GM21360 (cell line): ENCODE measurements at regions not wholly inside any gene's neighbourhood (a gene's known extent, or its start where the extent isn't known, plus 50 kb on each side); places are given as distances from the start of the nearest gene placed in this dataset.

Source experiments
- ATAC-seq: cut with Tn5 transposase; IDR thresholded peaks from one replicate; pipeline ENCODE4 v1.9.1; 2021; ENCODE audit warnings: mild to moderate bottlenecking, moderate library complexity; ENCODE audit not compliant: unreplicated experiment

- ATAC-seq: no peak
These were observed 475.6 kb upstream of the CWC22 start for GRCh38 chr2:180482696-180483095.

GRCh38 chr2:180481998-180482397, 474.9 kb upstream of the CWC22 start:
- no peak for ATAC-seq

DNA sequence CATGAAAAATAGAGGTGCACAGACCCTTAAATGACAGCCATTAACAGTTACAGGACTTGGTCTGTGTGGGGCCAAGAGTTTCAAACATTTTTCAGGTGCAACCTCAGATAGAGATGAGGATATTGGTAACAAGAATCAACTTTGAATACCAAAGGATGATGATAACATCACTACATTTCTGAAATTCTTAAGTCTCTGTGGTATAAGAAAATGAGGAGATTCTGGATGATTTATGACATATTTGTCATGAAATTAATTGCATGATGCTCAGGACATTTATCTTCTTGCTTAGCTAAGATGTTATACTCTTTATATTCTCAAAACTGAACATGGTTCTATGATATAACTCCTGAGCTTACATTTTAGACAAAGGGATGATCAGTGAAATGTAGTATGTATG, 471.8 kb upstream of the CWC22 start:
- ATAC-seq: no peak

GRCh38 chr2:180474716-180475115, 467.6 kb upstream of the CWC22 start:
- ATAC-seq: no peak

DNA sequence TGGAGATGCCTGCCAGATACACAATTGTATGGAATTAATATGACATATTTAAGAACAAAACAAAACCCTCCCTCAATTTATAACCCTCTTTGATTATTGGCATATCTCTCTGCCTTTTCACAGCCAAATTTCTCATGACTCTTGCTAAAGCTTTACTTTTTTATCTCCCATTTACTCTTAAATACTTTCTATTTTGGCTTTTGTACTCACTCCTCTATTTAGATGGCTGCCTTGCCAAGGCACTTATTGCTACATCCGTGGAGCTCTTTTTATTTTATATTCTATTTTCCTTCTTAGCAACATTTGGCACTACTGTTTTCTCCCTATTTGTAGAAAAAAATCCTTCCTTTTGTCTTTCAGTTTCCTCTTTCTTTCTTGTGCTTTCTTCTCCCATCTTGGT, 466.4 kb upstream of the CWC22 start:
- ATAC-seq: no peak

DNA sequence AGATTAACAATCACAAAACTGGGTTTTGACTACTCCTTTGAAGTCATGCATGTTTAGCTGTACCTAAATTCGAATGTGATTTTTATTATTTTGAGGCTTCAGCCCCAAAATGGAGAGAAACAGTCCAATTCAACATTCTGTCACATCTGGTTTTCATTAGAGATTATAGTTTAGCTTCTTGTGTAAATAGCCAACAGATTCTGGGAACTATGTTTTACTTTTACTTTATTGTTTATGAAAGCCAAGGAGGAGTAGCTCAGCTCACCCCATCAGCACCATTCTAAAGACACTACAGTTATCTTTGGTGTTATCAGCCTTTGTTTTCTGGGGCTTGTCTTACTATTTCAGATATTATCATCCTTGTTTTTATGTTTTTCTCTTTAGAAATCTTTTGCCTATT, 465.0 kb upstream of the CWC22 start:
- ATAC-seq: no peak

GRCh38 chr2:180463608-180464007, 456.5 kb upstream of the CWC22 start:
- ATAC-seq: no peak

DNA sequence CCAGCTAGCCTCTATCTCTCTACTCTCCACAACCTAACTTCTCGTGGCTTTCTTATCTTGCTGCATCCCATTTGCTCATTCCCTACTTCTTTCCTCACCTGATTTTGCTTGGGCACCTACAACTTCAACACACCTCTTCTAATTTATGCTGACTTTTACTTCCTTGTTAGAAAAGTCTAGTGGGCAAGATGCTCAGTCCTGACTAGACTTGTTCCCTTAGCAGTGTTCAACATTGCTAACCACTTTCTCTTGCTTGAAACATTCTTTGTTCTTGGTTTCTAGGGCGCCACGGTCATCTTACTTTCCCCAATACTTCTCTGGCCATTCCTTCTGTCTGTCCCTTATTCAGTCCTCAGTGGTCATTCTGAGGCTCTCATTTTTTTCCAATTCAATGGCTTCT, 454.7 kb upstream of the CWC22 start:
- no peak for ATAC-seq

DNA sequence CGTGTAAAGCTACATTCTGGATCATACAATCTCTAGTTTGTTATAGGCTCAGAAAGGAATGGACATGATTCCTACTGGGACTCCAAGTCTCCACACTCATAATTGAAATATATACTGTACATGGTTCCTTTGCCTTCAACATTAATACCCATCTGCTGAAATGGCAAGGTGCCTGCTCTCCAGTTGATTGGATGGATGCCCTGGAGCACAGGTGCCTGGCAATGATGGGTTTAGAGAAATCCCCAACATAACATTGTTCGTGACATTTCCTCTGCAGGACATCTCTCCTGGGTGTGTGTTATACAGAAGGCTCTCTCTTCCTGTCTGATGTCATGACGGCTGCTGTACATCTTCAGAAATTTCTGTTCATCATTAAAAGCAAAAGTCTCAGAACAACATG, 449.7 kb upstream of the CWC22 start:
- ATAC-seq: no peak

DNA sequence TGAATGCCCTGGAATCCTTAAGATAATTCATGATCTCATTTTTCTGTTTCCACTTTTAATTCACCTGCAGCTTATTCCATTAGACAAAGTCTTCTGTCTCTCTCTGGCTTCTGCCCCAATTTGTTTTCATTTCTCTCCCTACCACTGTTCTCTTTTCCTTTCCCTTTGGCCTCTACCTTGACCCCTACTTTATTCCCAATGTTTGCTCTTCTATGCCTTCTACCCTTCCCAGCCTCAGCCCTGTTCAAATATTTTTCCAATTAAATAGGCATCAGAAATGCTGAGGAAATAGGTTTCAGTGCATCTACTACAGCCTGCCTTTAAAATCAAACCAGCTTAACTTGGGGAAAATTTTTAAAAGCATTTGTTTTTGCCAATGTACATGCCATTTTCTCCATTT, 443.7 kb upstream of the CWC22 start:
- ATAC-seq: no peak

- no peak for ATAC-seq
These were observed 442.2 kb upstream of the CWC22 start for GRCh38 chr2:180449171-180449915.

- no peak for ATAC-seq
These were observed 439.4 kb upstream of the CWC22 start for GRCh38 chr2:180446492-180446891.

GRCh38 chr2:180443888-180444287, 436.8 kb upstream of the CWC22 start:
- no peak for ATAC-seq

- ATAC-seq: no peak
These were observed 436.0 kb upstream of the CWC22 start for GRCh38 chr2:180442860-180443644.

- no peak for ATAC-seq
These were observed 412.1 kb upstream of the CWC22 start for GRCh38 chr2:180419212-180419611.

GRCh38 chr2:180416627-180417026, 409.5 kb upstream of the CWC22 start:
- no peak for ATAC-seq

- no peak for ATAC-seq
These were observed 406.2 kb upstream of the CWC22 start for GRCh38 chr2:180413336-180413735.

DNA sequence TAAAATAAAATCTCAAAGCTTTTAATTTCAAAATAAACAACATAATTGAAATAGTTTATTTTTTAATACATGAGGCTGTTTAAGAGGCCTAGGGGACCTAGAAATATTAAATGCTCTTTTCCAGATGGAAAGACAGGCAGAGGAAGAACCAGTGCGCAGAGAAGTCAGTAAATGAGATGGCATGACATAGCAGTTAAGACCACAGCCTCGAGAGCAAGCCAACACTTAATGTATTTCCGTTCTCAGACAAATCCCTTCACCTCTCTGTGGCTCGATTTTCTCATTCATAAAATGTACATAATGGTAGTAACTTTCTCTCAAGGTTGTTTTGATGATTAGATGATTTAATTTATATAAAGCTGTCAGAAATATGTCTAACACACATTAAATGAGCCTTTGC, 405.1 kb upstream of the CWC22 start:
- no peak for ATAC-seq

DNA sequence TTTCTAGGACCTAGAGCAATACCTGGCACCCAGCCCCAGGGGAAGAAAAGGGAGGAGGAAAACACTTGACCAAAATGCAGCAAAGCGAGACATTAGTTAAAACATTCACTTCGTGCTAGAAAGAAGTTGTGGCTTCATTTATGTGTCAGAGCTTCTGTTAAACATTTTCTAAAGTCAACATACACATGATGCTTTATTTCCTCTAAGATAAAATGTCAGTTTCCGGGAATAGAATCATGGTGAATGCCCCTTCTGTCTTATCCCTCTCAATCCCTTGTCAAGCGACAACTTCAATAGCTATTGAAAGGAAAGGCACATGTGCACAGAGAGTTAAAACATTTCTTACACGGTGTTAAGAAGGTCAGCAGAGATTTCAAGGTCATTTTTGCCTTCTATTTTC, 404.6 kb upstream of the CWC22 start:
- ATAC-seq: no peak

- no peak for ATAC-seq
These were observed 399.6 kb upstream of the CWC22 start for GRCh38 chr2:180406687-180407086.

DNA sequence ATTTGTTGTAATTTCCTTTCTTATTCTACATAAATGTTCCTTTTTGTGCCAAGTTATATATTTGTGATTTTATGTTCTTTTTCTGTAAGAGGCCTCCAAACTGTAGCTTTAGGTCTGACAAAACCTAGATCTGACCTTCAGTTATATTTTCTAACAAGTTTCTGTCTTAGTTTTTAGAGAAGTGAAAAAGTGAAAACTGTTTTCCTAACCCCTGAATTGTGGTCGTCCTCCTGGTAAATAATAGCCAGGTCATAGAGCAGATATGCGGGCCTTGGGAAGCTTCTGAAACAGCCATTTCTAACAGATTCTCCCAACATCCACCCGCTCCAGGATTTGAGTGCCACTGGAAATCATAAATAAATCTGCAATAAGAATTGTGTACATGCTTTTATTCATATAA, 398.4 kb upstream of the CWC22 start:
- no peak for ATAC-seq

- ATAC-seq: no peak
These were observed 387.2 kb upstream of the CWC22 start for GRCh38 chr2:180394305-180394704.
